Skeletal muscle tissue (tissue), 3 donors: ENCODE measurements at regions not wholly inside any gene's neighbourhood (a gene's known extent, or its start where the extent isn't known, plus 50 kb on each side); places are given as distances from the start of the nearest gene placed in this dataset.
"Not testable (repeated sequence)": the region's sequence is repeated elsewhere in the genome, so short reads cannot be mapped to it uniquely, and the experiment has no call there.

Source experiments
- H3K27ac ChIP-seq: one replicate; pipeline ENCODE4 v1.7.0; 2013; ENCODE audit warnings: mild to moderate bottlenecking, low read depth, low read length, inconsistent platforms
- H3K27me3 ChIP-seq, 3 donors: one replicate each; pipeline ENCODE4 v1.7.0; 2013; ENCODE audit warnings: low read length in 3 of 3; ENCODE audit not compliant: control insufficient read depth in 3 of 3, insufficient read depth in 3 of 3
- H3K36me3 ChIP-seq, 3 donors: one replicate each; pipeline ENCODE4 v1.7.0; 2013; ENCODE audit warnings: low read length in 3 of 3; ENCODE audit not compliant: control insufficient read depth in 3 of 3, insufficient read depth in 3 of 3
- H3K4me1 ChIP-seq, 3 donors: one replicate each; pipeline ENCODE4 v1.7.0; 2013; ENCODE audit warnings: low read length in 3 of 3, mild to moderate bottlenecking in 3 of 3; ENCODE audit not compliant: control insufficient read depth in 3 of 3, insufficient read depth in 3 of 3
- H3K4me3 ChIP-seq, 3 donors: one replicate each; pipeline ENCODE4 v1.7.0; 2013; ENCODE audit warnings: low read length in 3 of 3
- H3K9ac ChIP-seq, 3 donors: one replicate each; pipeline ENCODE4 v1.7.0; 2013; ENCODE audit warnings: low read length in 3 of 3, mild to moderate bottlenecking in 3 of 3, moderate library complexity in 2 of 3, low read depth in 1 of 3
- H3K9me3 ChIP-seq, 3 donors: one replicate each; pipeline ENCODE4 v1.7.0; 2013; ENCODE audit warnings: low read length in 3 of 3; ENCODE audit not compliant: control insufficient read depth in 3 of 3
- donor health status: Osteomylitis.

- Histone ChIP-seq H3K9ac (no peak overlapping the region), H3K4me1 (no peaks in the 10 kb centered on the region), H3K9me3 (peaks cover 0 to 5% (median 0%) of the 10 kb centered on the region in 3 donors), H3K4me3 (no peak overlapping the region), H3K36me3 (no peaks in the 10 kb centered on the region), H3K27ac (no peak overlapping the region), H3K27me3 (peaks cover 7 to 25% (median 7%) of the 10 kb centered on the region in 3 donors)
Measured at GRCh38 chr20:51175724-51176123, 152.8 kb upstream of the KCNG1 start.

- no peaks in the 10 kb centered on the region for H3K4me1 ChIP-seq
- H3K9me3 ChIP-seq = peaks cover 0 to 5% (median 0%) of the 10 kb centered on the region in 3 donors
- no peak overlapping the region for H3K27ac ChIP-seq
- no peak overlapping the region for H3K4me3 ChIP-seq
- H3K27me3 ChIP-seq = peaks cover 7 to 24% (median 7%) of the 10 kb centered on the region in 3 donors
- no peak overlapping the region for H3K9ac ChIP-seq
- no peaks in the 10 kb centered on the region for H3K36me3 ChIP-seq
Measured at GRCh38 chr20:51175156-51175555, 152.2 kb upstream of the KCNG1 start.

GRCh38 chr20:51174536-51174935 lies 151.6 kb upstream of the KCNG1 start:
- H3K27ac ChIP-seq = no peak overlapping the region
- no peak overlapping the region for H3K9ac ChIP-seq
- no peaks in the 10 kb centered on the region for H3K36me3 ChIP-seq
- peaks cover 7 to 18% (median 7%) of the 10 kb centered on the region in 3 donors for H3K27me3 ChIP-seq
- H3K9me3 ChIP-seq = peaks cover 0 to 9% (median 4%) of the 10 kb centered on the region in 3 donors
- no peaks in the 10 kb centered on the region for H3K4me1 ChIP-seq
- no peak overlapping the region for H3K4me3 ChIP-seq

GRCh38 chr20:51172558-51173428 lies 149.9 kb upstream of the KCNG1 start:
- Histone ChIP-seq H3K27ac (no peak overlapping the region), H3K9me3 (peaks cover 0 to 10% (median 4%) of the 10 kb centered on the region in 3 donors), H3K4me3 (no peak overlapping the region), H3K4me1 (no peaks in the 10 kb centered on the region), H3K36me3 (no peaks in the 10 kb centered on the region), H3K9ac (no peak overlapping the region), H3K27me3 (peaks cover 2 to 11% (median 7%) of the 10 kb centered on the region in 3 donors)

GRCh38 chr20:51171141-51171540 lies 148.2 kb upstream of the KCNG1 start:
- H3K27ac ChIP-seq = no peak overlapping the region

GRCh38 chr20:51169813-51170212 lies 146.9 kb upstream of the KCNG1 start:
- peaks cover 0 to 5% (median 0%) of the 10 kb centered on the region in 3 donors for H3K27me3 ChIP-seq
- no peaks in the 10 kb centered on the region for H3K36me3 ChIP-seq
- H3K4me3 ChIP-seq = no peak overlapping the region
- H3K27ac ChIP-seq = no peak overlapping the region
- no peak overlapping the region for H3K9ac ChIP-seq
- peaks cover 0 to 10% (median 4%) of the 10 kb centered on the region in 3 donors for H3K9me3 ChIP-seq
- no peaks in the 10 kb centered on the region for H3K4me1 ChIP-seq

More at GRCh38 chr20:51171141-51171540, 148.2 kb upstream of the KCNG1 start:
- Histone ChIP-seq H3K9ac (no peak overlapping the region), H3K27me3 (peaks cover 0 to 5% (median 3%) of the 10 kb centered on the region in 3 donors), H3K4me1 (no peaks in the 10 kb centered on the region), H3K36me3 (no peaks in the 10 kb centered on the region), H3K9me3 (peaks cover 0 to 10% (median 4%) of the 10 kb centered on the region in 3 donors), H3K4me3 (no peak overlapping the region)

- not testable (repeated sequence) for H3K9ac ChIP-seq, H3K4me1 ChIP-seq, H3K4me3 ChIP-seq, H3K27me3 ChIP-seq, H3K27ac ChIP-seq, H3K36me3 ChIP-seq, H3K9me3 ChIP-seq
Measured at GRCh38 chr20:51167911-51168310, 145.0 kb upstream of the KCNG1 start.

- Histone ChIP-seq H3K27ac (no peak overlapping the region), H3K27me3 (peaks cover 0 to 18% (median 3%) of the 10 kb centered on the region in 3 donors), H3K4me1 (no peaks in the 10 kb centered on the region), H3K9me3 (peaks cover 0 to 6% (median 4%) of the 10 kb centered on the region in 3 donors), H3K4me3 (no peak overlapping the region), H3K36me3 (no peaks in the 10 kb centered on the region), H3K9ac (no peak overlapping the region)
Measured at GRCh38 chr20:51166489-51166888, 143.6 kb upstream of the KCNG1 start.

GRCh38 chr20:51165131-51165530 lies 142.2 kb upstream of the KCNG1 start:
- no peak overlapping the region for H3K27ac ChIP-seq
- H3K9ac ChIP-seq = no peak overlapping the region
- H3K36me3 ChIP-seq = no peaks in the 10 kb centered on the region
- no peak overlapping the region for H3K4me3 ChIP-seq
- H3K4me1 ChIP-seq = no peaks in the 10 kb centered on the region
- peaks cover 0 to 6% (median 4%) of the 10 kb centered on the region in 3 donors for H3K9me3 ChIP-seq
- H3K27me3 ChIP-seq = peaks cover 5 to 23% (median 11%) of the 10 kb centered on the region in 3 donors

GRCh38 chr20:51164731-51165130 lies 141.8 kb upstream of the KCNG1 start:
- peaks cover 5 to 23% (median 11%) of the 10 kb centered on the region in 3 donors for H3K27me3 ChIP-seq
- no peaks in the 10 kb centered on the region for H3K36me3 ChIP-seq
- no peak overlapping the region for H3K9ac ChIP-seq
- no peak overlapping the region for H3K4me3 ChIP-seq
- peaks cover 0 to 4% (median 2%) of the 10 kb centered on the region in 3 donors for H3K9me3 ChIP-seq
- H3K27ac ChIP-seq = no peak overlapping the region
- no peaks in the 10 kb centered on the region for H3K4me1 ChIP-seq
